IMR-90 (cell line): ENCODE measurements at regions not wholly inside any gene's neighbourhood (a gene's known extent, or its start where the extent isn't known, plus 50 kb on each side); places are given as distances from the start of the nearest gene placed in this dataset.

Experiments
- ATAC-seq: fragments of 200-7000 bp; cut with Tn5 transposase; 2 replicates; pipeline ENCODE4 v1.9.1; 2020; ENCODE audit warnings: low read depth, mild to moderate bottlenecking, moderate library complexity
- BruUV-seq: library from RNA; stranded (reverse); fragments of 400-500 nt; replicated peaks from 2 replicates; lab custom pipeline; 2021; lab: Mats Ljungman, UMichigan
- CTCF ChIA-PET: fragments of 300-600 bp; formaldehyde crosslinking; extraction: SDS; loops from one replicate; lab custom pipeline; 2021; ENCODE audit warnings: antibody characterized with exemption; lab: Yijun Ruan, JAX
- POLR2A ChIA-PET: fragments of 300-600 bp; sonication (Branson Sonifier 250); formaldehyde crosslinking; loops from one replicate; lab custom pipeline; 2022; ENCODE audit warnings: antibody characterized with exemption; ENCODE audit not compliant: unreplicated experiment; lab: Charles Lee
- DNase-seq: peaks from one replicate; pipeline ENCODE4 v3.0.0; 2013
- H2AFZ ChIP-seq: replicated peaks from 2 replicates; pipeline ENCODE3; 2013; ENCODE audit warnings: low read length, mild to moderate bottlenecking; ENCODE audit not compliant: poor library complexity
- H2AK5ac ChIP-seq: 2 replicates; pipeline ENCODE4 v1.6.1; 2013; ENCODE audit warnings: low read depth, low read length, inconsistent platforms
- H2AK9ac ChIP-seq: replicated peaks from 2 replicates; pipeline ENCODE3; 2013; ENCODE audit warnings: mild to moderate bottlenecking, low read depth, low read length, moderate library complexity; ENCODE audit not compliant: poor library complexity
- H2BK120ac ChIP-seq: 2 replicates; pipeline ENCODE4 v1.6.1; 2013; ENCODE audit warnings: low read depth, low read length, inconsistent platforms
- H2BK15ac ChIP-seq: 3 replicates; pipeline ENCODE4 v1.6.1; 2013; ENCODE audit warnings: low read depth, low read length, inconsistent platforms
- H2BK20ac ChIP-seq: 2 replicates; pipeline ENCODE4 v1.6.1; 2013; ENCODE audit warnings: low read depth, mild to moderate bottlenecking, inconsistent platforms, low read length, moderate library complexity
- H2BK5ac ChIP-seq: 2 replicates; pipeline ENCODE4 v1.6.1; 2013; ENCODE audit warnings: mild to moderate bottlenecking, low read depth, low read length, inconsistent platforms; ENCODE audit not compliant: poor library complexity, severe bottlenecking
- H3K14ac ChIP-seq: replicated peaks from 2 replicates; pipeline ENCODE4 v1.6.1; 2013; ENCODE audit warnings: low read depth, low read length, inconsistent platforms
- H3K18ac ChIP-seq: 2 replicates; pipeline ENCODE4 v1.6.1; 2013; ENCODE audit warnings: low read depth, low read length, control low read depth
- H3K23ac ChIP-seq: 2 replicates; pipeline ENCODE4 v1.6.1; 2013; ENCODE audit warnings: low read depth, low read length, inconsistent platforms
- H3K27ac ChIP-seq: 2 replicates; pipeline ENCODE4 v1.5.1; 2013; ENCODE audit warnings: mild to moderate bottlenecking, control low read depth, low read length; ENCODE audit not compliant: insufficient read depth
- H3K27me3 ChIP-seq: 2 replicates; pipeline ENCODE4 v1.6.1; 2013; ENCODE audit warnings: low read length; ENCODE audit not compliant: control insufficient read depth, insufficient read depth
- H3K36me3 ChIP-seq: 2 replicates; pipeline ENCODE4 v1.6.1; 2013; ENCODE audit warnings: low read length, mixed read lengths; ENCODE audit not compliant: control insufficient read depth, insufficient read depth
- H3K4ac ChIP-seq: 2 replicates; pipeline ENCODE4 v1.6.1; 2013; ENCODE audit warnings: low read depth, low read length, inconsistent platforms
- H3K4me1 ChIP-seq: 2 replicates; pipeline ENCODE4 v1.6.1; 2013; ENCODE audit warnings: low read length, mixed read lengths; ENCODE audit not compliant: control insufficient read depth, insufficient read depth
- H3K4me2 ChIP-seq: 2 replicates; pipeline ENCODE4 v1.6.1; 2013; ENCODE audit warnings: low read depth, mild to moderate bottlenecking, control low read depth, low read length, moderate library complexity
- H3K4me3 ChIP-seq: 2 replicates; pipeline ENCODE4 v1.5.1; 2013; ENCODE audit warnings: low read depth, mild to moderate bottlenecking, control low read depth, low read length, moderate library complexity; ENCODE audit not compliant: insufficient read depth
- H3K56ac ChIP-seq: 2 replicates; pipeline ENCODE4 v1.6.1; 2013; ENCODE audit warnings: low read length, inconsistent platforms; ENCODE audit not compliant: insufficient read depth; ENCODE audit errors: extremely low read depth
- H3K79me1 ChIP-seq, 2 experiments: 2 replicates each; pipeline ENCODE4 v1.6.1; 2013; ENCODE audit warnings: low read length in 2 of 2, inconsistent platforms in 1 of 2, low read depth in 1 of 2
- H3K9ac ChIP-seq: 2 replicates; pipeline ENCODE4 v1.6.1; 2013; ENCODE audit warnings: low read depth, low read length, control low read depth
- H3K9me1 ChIP-seq: 2 replicates; pipeline ENCODE4 v1.6.1; 2013; ENCODE audit warnings: low read length, inconsistent platforms; ENCODE audit not compliant: insufficient read depth
- H3K9me3 ChIP-seq: 2 replicates; pipeline ENCODE4 v1.6.1; 2013; ENCODE audit warnings: low read length; ENCODE audit not compliant: control insufficient read depth, insufficient read depth
- H4K20me1 ChIP-seq: 2 replicates; pipeline ENCODE4 v1.6.1; 2013; ENCODE audit warnings: low read length, inconsistent platforms; ENCODE audit not compliant: insufficient read depth
- H4K5ac ChIP-seq: 2 replicates; pipeline ENCODE4 v1.6.1; 2013; ENCODE audit warnings: mild to moderate bottlenecking, low read depth, low read length, control low read depth
- H4K8ac ChIP-seq, 2 experiments: 2 replicates each; pipeline ENCODE4 v1.6.1; 2013; ENCODE audit warnings: low read depth in 2 of 2, low read length in 2 of 2, control low read depth in 1 of 2, inconsistent platforms in 1 of 2
- H4K91ac ChIP-seq: 2 replicates; pipeline ENCODE4 v1.6.1; 2013; ENCODE audit warnings: low read depth, low read length, inconsistent platforms; ENCODE audit not compliant: insufficient read depth
- CHD1 ChIP-seq: IDR thresholded peaks from 2 replicates; pipeline ENCODE4 v1.6.1; 2012; ENCODE audit warnings: low read depth, low read length, improper control_type of control experiment
- CTCF ChIP-seq: conservative IDR thresholded peaks from 2 replicates; pipeline ENCODE4 v1.5.1; 2012; ENCODE audit warnings: mild to moderate bottlenecking, low read depth, low read length, improper control_type of control experiment
- FOS ChIP-seq: fragments of 150-350 bp; IDR thresholded peaks from 2 replicates; pipeline ENCODE4 v1.6.1; 2016; ENCODE audit warnings: low read depth, low read length
- MAZ ChIP-seq: IDR thresholded peaks from 2 replicates; pipeline ENCODE4 v1.6.1; 2012; ENCODE audit warnings: low read depth, mild to moderate bottlenecking, low read length, improper control_type of control experiment, moderate library complexity, borderline replicate concordance
- MXI1 ChIP-seq: IDR thresholded peaks from 2 replicates; pipeline ENCODE4 v1.6.1; 2012; ENCODE audit warnings: low read depth, mild to moderate bottlenecking, low read length, moderate library complexity, borderline replicate concordance
- POLR2A ChIP-seq: IDR thresholded peaks from 2 replicates; pipeline ENCODE4 v1.6.1; 2012; ENCODE audit warnings: mild to moderate bottlenecking, low read depth, low read length
- RCOR1 ChIP-seq: IDR thresholded peaks from 2 replicates; pipeline ENCODE4 v1.6.1; 2012; ENCODE audit warnings: mild to moderate bottlenecking, low read length, improper control_type of control experiment; ENCODE audit not compliant: insufficient replicate concordance
- RFX5 ChIP-seq: IDR thresholded peaks from 2 replicates; pipeline ENCODE4 v1.8.0; 2012; ENCODE audit warnings: low read depth, mild to moderate bottlenecking, low read length, moderate library complexity
- SMC3 ChIP-seq: fragments of 150-350 bp; IDR thresholded peaks from 2 replicates; pipeline ENCODE4 v1.6.1; 2016; ENCODE audit warnings: low read depth, mild to moderate bottlenecking, antibody characterized with exemption, low read length, moderate library complexity
- WGBS, 2 experiments: methylation state at CpG; one replicate each; pipeline versions ENCODE4 v1.1.5 to v1.1.7; 2013; ENCODE audit warnings: missing lambda C conversion rate in 2 of 2; ENCODE audit not compliant: insufficient read length in 1 of 2; ENCODE audit errors: extremely low coverage in 2 of 2; 5-methylcytosine and 5-hydroxymethylcytosine counted together
- dilution Hi-C: fragments of 300-500 bp; cut with HindIII; formaldehyde crosslinking; loops from one replicate; pipeline ENCODE4 v1.14.3; 2018; ENCODE audit warnings: low sequenced_read_pairs; ENCODE audit not compliant: unreplicated experiment
- in situ Hi-C: fragments of 300-500 bp; cut with MboI; formaldehyde crosslinking; loops from 3 replicates; pipeline ENCODE4 v1.14.3; 2019; ENCODE audit warnings: low sequenced_read_pairs, inconsistent platforms, mixed read lengths
- intact Hi-C: fragments of 100-400 bp; cut with micrococcal nuclease; formaldehyde crosslinking; loops from 2 replicates; pipeline ENCODE4 v1.10.0; 2022
- TF ChIP-seq, protein P1 (sequence below): fragments of 150-350 bp; IDR thresholded peaks from 2 replicates; pipeline ENCODE4 v1.6.1; 2017; ENCODE audit warnings: mild to moderate bottlenecking, antibody characterized with exemption, low read length, low read depth

DNA sequence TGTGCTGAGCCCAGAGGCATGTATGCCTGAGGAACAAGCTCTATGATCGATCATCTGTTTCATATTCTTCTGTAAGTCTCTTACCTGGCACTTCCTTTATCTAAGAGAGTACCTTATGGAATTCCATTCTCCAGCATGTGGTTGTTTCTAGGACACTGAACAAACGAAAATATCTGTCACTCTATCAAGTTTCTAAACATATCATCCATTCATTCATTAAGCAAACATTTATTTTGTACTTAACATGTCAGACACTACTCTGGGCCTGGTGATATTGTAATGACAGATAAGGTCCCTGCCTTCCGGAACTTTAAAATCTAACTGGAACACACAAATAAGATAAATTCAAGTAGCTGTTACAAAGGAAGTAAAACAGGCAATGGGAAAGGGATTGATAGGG is 477.1 kb downstream of the IGSF11 start:
- Histone ChIP-seq H3K4me3 (no peak overlapping the region), H3K79me1 (no peaks in the 10 kb centered on the region), H3K4ac (no peak overlapping the region), H4K5ac (no peak overlapping the region), H3K27me3 (no peaks in the 10 kb centered on the region), H2BK20ac (no peak overlapping the region), H2BK15ac (no peak overlapping the region), H4K20me1 (no peaks in the 10 kb centered on the region), H3K23ac (no peak overlapping the region), H3K56ac (no peak overlapping the region), H3K14ac (no peak overlapping the region), H2AK9ac (no peak overlapping the region), H4K91ac (no peak overlapping the region), H3K9me1 (no peaks in the 10 kb centered on the region), H3K27ac (no peak overlapping the region), H3K4me2 (no peak overlapping the region), H2BK5ac (no peak overlapping the region), H4K8ac (no peak overlapping the region), H3K9ac (no peak overlapping the region), H3K9me3 (no peaks in the 10 kb centered on the region; the same call in 1 of the 2 replicates), H2AK5ac (no peak overlapping the region), H2BK120ac (no peak overlapping the region), H2AFZ (no peak overlapping the region), H3K4me1 (no peaks in the 10 kb centered on the region), H3K36me3 (no peaks in the 10 kb centered on the region), H3K18ac (no peak overlapping the region)
- ATAC-seq (no peak), DNase-seq (no peak)
- ChIA-PET CTCF (no interaction called here), POLR2A (no interaction called here)
- intact Hi-C loops (no loop called here), in situ Hi-C loops (no loop called here), dilution Hi-C loops (no loop called here)
- no TSS peak for BruUV-seq
- WGBS, 2 experiments, result 20% methylated on average over 1 of the region's 3 CpGs; no CpG with 5 or more reads in 1 of the 2 experiments
- TF ChIP-seq, protein P1, sequence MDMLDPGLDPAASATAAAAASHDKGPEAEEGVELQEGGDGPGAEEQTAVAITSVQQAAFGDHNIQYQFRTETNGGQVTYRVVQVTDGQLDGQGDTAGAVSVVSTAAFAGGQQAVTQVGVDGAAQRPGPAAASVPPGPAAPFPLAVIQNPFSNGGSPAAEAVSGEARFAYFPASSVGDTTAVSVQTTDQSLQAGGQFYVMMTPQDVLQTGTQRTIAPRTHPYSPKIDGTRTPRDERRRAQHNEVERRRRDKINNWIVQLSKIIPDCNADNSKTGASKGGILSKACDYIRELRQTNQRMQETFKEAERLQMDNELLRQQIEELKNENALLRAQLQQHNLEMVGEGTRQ, result no peak
- TF ChIP-seq FOS (no peak), RFX5 (no peak), POLR2A (no peak), SMC3 (no peak), MXI1 (no peak), CTCF (no peak), RCOR1 (no peak), CHD1 (no peak), MAZ (no peak)
